ENCODE measurements at regions not wholly inside any gene's neighbourhood (a gene's known extent, or its start where the extent isn't known, plus 50 kb on each side); places are given as distances from the start of the nearest gene placed in this dataset.

GRCh38 chr16:72664509-72665408, 383.2 kb downstream of the ZFHX3 start (continued):
- TF ChIP-seq NKRF (IDR thresholded peaks at IDR 0.05; ENCODE audit: borderline replicate concordance) (peak; percentile 56; the same call in 1 of the 2 replicates), NR2F6 (CRISPR knock-in tag; IDR thresholded peaks at IDR 0.05) (no peak), MBD2 (IDR thresholded peaks at IDR 0.05; ENCODE audit: borderline replicate concordance, low read depth) (peak; percentile 88), ZNF699 (CRISPR knock-in tag; IDR thresholded peaks at IDR 0.05; ENCODE audit: insufficient replicate concordance) (no peak), ZNF134 (CRISPR knock-in tag; conservative IDR thresholded peaks at IDR 0.05) (no peak), ZNF449 (CRISPR knock-in tag; IDR thresholded peaks at IDR 0.05) (no peak), GABPA (tag; conservative IDR thresholded peaks at IDR 0.05; ENCODE audit: low read depth) (peak; percentile 95), RBM39 (optimal IDR thresholded peaks at IDR 0.05; ENCODE audit: low read depth, low read length) (no peak), ZBTB8A (IDR thresholded peaks at IDR 0.05; ENCODE audit: partially characterized antibody) (no peak), HNRNPH1 (optimal IDR thresholded peaks at IDR 0.05; ENCODE audit: low read depth, low read length) (no peak), ZFP91 (CRISPR knock-in tag; IDR thresholded peaks at IDR 0.05) (no peak), CHD1 (IDR thresholded peaks at IDR 0.05; ENCODE audit: low read length) (no peak), BACH1 (tag; IDR thresholded peaks at IDR 0.05) (no peak), HDAC2 (IDR thresholded peaks at IDR 0.05) (no peak), BHLHE40 (IDR thresholded peaks at IDR 0.05; ENCODE audit: low read length) (no peak), CHD4 (IDR thresholded peaks at IDR 0.05; ENCODE audit: insufficient read depth, insufficient replicate concordance, low read depth, low read length, poor library complexity, severe bottlenecking) (no peak), BCLAF1 (IDR thresholded peaks at IDR 0.05; ENCODE audit: borderline replicate concordance in 1 of 2, control insufficient read depth in 1 of 2, low read depth in 2 of 2, low read length in 1 of 2) (no peak), ILF3 (IDR thresholded peaks at IDR 0.05; ENCODE audit: borderline replicate concordance) (no peak)

All from K562 (cell line).